HG02759 (cell line): ENCODE measurements at regions not wholly inside any gene's neighbourhood (a gene's known extent, or its start where the extent isn't known, plus 50 kb on each side); places are given as distances from the start of the nearest gene placed in this dataset.
"Not testable (repeated sequence)": the region's sequence is repeated elsewhere in the genome, so short reads cannot be mapped to it uniquely, and the experiment has no call there.

Experiments
- ATAC-seq: cut with Tn5 transposase; IDR thresholded peaks from one replicate; pipeline ENCODE4 v1.9.1; 2021; ENCODE audit warnings: mild to moderate bottlenecking, moderate library complexity; ENCODE audit not compliant: unreplicated experiment

DNA sequence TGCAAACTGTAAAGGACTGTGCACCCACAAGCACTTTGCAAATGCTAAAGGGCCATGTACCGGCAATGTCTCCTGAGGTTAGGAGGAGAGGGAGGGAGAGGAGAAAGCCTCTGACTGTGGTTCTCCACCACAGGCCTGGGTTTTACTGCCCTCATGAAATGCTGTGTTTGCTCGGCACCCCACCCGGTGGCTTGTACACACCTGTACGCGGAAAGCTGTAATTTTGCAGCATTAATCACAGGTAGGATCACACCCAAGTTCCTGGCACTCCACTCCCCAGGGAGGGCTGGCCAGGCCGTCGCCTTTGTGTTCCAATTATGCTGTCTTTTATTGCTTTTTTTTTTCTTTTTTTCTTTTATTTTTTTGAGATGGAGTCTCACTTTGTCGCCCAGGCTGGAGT lies 78.5 kb upstream of the MYL10 start:
- no peak for ATAC-seq

- ATAC-seq, result no peak
Observed at GRCh38 chr7:101708223-101708622, 79.1 kb upstream of the MYL10 start.

GRCh38 chr7:101712652-101713051 lies 83.6 kb upstream of the MYL10 start:
- no peak for ATAC-seq

DNA sequence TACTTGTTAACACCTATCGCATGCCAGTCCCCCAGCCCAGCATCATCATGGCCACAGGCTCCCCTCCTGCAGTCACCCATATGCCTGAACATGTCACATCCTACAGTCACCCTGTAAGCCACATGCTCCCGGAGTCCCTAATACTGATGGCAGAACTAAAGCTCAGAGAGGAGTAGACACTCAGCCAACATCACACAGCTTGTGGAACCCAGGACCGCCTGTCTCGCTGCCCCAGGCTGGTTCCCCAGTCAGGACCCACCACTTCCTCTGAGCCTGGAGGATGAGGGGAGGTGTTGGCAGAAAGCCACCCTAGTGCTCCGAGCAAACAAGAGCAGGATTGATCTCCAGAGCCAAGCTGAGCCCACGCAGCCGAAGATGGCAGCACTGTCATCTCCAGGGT lies 85.0 kb upstream of the MYL10 start:
- ATAC-seq, result no peak

DNA sequence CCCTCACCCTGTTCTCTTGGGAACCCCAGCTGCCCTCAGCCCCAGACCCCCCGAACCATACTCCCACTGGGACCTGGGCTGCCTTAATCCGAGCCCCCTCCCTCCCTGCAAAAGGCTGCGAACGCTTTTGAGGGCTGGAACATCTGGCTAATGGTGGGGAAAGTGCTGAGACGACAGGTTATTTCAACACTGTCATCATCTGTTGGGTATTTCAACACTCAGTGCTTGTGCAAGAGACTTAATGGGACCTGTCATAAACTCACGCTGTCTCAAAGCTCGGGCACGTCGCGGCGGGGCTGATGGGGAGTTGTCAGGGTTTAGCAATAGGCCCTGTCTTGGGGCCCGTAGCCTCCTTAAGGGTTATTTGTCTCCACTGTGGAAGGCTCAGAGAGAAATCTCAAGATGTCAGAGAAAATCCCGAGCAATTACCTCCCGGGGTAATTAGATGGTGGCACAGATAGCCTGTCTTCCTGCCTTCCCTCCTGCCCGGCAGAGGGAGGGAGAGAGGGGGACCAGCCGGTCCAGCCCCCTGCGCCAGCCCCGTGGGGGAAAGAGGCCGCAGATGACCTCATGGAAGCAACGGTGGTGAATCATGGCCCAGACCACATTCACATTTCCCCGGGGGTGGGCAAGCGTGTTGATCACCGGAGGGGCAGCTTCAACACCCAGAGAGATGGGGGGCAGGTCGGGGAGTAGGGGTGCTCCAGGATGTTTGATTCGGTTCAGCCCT lies 88.7 kb upstream of the MYL10 start:
- no peak for ATAC-seq

DNA sequence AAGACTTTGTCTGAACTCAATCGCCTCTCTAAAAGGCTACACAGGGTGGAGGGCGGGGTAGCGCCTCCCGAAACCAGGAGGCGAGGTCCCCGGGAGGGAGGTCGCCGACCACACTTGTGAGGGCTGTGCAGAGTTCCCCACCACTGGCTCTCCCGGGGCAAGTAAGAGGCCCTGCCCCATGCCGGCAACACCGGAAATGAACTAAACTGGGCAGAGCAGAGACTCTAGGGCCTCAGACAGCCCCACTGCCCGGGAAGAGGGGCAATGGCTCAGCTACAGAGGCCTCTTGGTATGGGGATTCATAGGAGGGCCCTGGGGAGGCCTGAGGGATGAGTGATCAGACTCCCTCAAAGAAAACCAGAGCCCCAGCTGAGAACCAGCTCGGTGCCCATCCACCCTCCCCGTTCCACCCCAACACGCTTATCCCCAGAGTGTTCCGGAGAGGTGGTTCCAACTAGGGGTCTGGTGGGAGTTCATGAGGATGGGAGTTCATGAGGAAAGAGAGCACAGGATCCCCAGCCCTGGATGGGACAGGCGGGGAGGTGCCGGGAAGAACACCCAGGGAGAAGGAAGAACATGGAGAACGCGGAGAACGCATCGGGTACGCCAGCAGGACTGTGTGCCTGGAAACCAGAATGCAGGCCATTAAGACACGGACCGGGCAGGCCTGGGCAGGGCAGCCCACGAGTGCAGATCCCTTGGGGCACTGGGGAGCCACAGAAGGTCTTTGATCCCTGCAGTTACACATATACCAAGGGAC lies 89.4 kb upstream of the MYL10 start:
- no peak for ATAC-seq

DNA sequence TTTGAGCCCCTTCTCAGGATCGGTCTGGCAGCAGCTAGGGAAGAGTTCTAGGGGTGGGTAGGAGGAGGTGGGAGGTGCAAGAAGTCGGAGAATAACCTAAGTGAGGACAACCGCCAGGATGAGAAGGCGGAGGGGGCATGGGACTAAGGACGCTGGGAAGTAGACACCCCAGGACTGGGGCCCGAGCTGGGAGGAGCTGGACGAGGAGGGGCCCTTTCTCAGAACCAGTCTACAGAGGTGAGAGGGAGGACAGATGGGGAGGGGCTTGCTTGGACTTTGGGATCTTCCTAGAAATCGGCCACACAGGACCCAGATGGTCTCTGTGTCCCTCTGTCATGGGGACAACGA lies 90.0 kb upstream of the MYL10 start:
- ATAC-seq, result no peak

GRCh38 chr7:101720324-101720723 lies 91.2 kb upstream of the MYL10 start:
- ATAC-seq, result no peak

DNA sequence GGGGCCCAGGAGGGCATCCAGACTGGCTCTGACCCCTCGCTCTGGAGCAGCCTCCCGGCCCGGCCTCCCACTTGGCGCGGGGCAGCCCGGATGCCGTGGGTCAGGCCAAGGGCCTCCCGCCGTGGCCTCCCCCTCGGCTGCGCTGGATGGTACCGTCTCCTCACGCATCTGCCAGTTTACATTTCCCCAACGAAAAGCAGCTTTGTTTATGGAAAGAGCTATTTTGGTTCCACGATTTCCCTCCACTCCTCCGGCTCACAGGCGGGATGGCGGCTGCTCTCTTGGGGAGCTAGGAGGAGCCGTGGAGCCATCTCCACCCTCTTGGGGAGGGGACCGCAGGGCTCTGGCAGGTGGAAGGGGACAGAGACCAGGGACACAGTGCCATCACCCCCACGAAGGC lies 93.2 kb upstream of the MYL10 start:
- ATAC-seq, result no peak

- ATAC-seq, result no peak
Observed at GRCh38 chr7:101723835-101724234, 93.6 kb upstream of the CUX1 start.

GRCh38 chr7:101724957-101725356 lies 92.5 kb upstream of the CUX1 start:
- no peak for ATAC-seq

GRCh38 chr7:101725921-101726320 lies 91.5 kb upstream of the CUX1 start:
- no peak for ATAC-seq

DNA sequence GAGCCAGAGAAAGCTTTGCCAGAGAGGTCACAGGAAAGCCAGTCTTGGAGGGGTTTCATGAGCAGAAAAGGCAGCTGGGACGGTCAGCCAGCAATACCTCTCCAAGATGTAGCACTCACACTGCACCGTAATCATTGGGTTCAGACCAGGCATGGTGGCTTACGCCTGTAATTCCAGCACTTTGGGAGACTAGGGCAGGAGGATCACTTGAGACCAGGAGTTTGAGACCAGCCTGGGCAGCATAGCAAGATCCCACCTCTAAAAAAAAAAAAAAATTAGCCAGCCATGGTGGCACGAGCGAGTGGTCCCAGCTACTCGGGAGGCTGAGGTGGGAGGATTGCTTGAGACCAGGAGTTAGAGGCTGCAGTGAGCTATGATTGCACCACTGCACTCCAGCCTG lies 90.2 kb upstream of the CUX1 start:
- ATAC-seq, result no peak

GRCh38 chr7:101728128-101728527 lies 89.3 kb upstream of the CUX1 start:
- no peak for ATAC-seq

GRCh38 chr7:101728873-101729240 lies 88.6 kb upstream of the CUX1 start:
- not testable (repeated sequence) for ATAC-seq

GRCh38 chr7:101729241-101729883 lies 88.1 kb upstream of the CUX1 start:
- ATAC-seq, result no peak

GRCh38 chr7:101731502-101732084 lies 85.8 kb upstream of the CUX1 start:
- ATAC-seq, result no peak

DNA sequence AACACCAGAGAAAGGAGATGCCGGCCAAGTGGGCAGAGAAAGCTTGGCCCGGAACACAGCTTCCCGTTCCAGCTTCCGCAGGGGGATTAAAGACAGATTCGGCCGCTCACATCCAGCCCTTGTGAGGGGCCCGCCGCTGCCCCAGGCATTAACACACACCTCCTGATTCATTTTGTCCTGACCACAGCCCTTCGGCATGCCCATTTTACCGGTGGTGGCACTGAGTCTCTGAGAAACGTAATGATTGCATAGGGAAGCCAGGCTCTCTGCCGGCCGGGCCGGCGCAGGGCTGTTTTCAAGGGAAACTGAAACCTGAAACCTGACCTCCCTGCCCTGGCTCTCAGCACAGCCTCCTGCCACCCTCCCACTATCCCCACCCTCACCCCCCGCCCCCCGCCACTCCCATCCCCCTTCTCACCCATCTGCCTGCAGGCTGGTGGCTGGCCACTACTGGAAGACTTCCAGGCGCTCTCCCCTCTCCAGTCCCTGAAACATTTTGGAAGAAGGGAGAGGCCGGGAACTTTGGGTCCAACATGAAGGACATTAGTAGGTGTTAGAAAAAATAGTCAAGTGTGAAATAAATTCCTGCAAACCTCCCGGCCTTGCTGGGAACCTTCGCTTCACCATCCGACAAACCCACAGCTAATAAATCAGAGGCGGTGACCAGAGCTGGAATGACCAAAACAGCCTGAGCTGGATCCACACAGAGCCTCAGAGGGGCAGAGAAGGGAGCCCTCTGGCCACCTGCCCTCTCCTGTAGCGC lies 83.5 kb upstream of the CUX1 start:
- ATAC-seq, result no peak

DNA sequence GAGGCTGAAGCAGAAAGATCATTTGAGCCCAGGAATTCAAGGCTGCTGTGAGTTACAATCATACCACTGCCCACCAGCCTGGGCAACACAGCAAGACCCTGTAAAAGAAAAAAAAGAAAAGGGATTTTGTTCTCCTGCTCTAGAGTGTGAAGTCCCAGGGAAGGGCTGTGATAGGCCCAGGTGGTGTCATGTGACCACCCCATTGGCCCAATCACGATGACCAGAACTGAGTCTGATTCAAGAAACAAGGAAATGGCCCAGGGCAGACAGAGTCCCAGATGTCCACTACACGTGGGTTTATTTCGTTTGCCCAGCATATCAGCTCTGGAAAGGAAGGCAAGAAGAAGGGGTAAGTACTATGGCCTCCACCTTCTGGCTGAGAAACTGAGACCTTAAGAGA lies 81.3 kb upstream of the CUX1 start:
- no peak for ATAC-seq

DNA sequence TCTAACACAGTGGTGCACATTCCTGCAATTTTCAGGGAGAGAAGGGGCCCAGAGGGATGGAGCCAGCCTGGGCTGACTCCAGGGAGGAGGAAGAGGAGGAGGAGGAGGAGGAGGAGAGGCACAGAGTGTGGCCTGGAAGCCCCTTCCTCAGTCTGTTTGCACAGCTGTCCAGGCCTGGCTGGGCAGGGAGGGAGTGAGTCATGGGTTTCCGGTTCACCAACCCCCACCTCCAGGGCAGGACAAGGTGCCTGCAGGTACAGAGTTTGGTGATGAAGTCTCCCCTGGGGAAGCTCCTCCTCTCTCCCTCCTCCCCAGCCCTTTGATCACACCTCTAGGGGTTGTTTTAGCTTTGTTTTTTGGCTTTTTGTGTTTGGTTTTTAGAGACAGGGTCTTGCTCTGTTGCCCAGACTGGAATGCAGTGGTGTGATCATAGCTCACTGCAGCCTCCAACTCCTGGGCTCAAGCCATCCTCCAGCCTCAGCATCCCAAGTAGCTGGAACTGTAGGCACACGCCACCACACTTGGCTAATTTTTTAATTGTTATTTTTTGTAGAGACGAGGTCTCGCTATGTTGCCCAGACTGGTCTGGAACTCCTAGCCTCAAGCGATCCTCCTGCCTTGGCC lies 77.5 kb upstream of the CUX1 start:
- ATAC-seq, result no peak
